ENCODE measurements at regions not wholly inside any gene's neighbourhood (a gene's known extent, or its start where the extent isn't known, plus 50 kb on each side); places are given as distances from the start of the nearest gene placed in this dataset.

GRCh38 chr5:3218916-3219650 is 376.5 kb upstream of the IRX1 start:
- H3K4me1 Mint-ChIP-seq: no peaks in the 10 kb centered on the region
- H3K27me3 Mint-ChIP-seq (ENCODE audit: low read depth): no peaks in the 10 kb centered on the region
- TF ChIP-seq CTCF (conservative IDR thresholded peaks at IDR 0.05): no peak
- H3K27ac Mint-ChIP-seq (ENCODE audit: unreplicated experiment): no peak overlapping the region
- no peaks in the 10 kb centered on the region for H3K36me3 Mint-ChIP-seq (ENCODE audit: low read depth)
- H3K4me3 Mint-ChIP-seq: no peak overlapping the region
- H3K9me3 Mint-ChIP-seq: no peaks in the 10 kb centered on the region
- DNase-seq (ENCODE audit: low read depth, low spot score): no peak

GRCh38 chr5:3217771-3218495 is 377.7 kb upstream of the IRX1 start:
- DNase-seq (ENCODE audit: low read depth, low spot score): no peak
- H3K9me3 Mint-ChIP-seq: no peaks in the 10 kb centered on the region
- no peaks in the 10 kb centered on the region for H3K4me1 Mint-ChIP-seq
- H3K4me3 Mint-ChIP-seq: no peak overlapping the region
- TF ChIP-seq CTCF (conservative IDR thresholded peaks at IDR 0.05): no peak
- no peak overlapping the region for H3K27ac Mint-ChIP-seq (ENCODE audit: unreplicated experiment)
- H3K36me3 Mint-ChIP-seq (ENCODE audit: low read depth): no peaks in the 10 kb centered on the region
- H3K27me3 Mint-ChIP-seq (ENCODE audit: low read depth): no peaks in the 10 kb centered on the region

DNA sequence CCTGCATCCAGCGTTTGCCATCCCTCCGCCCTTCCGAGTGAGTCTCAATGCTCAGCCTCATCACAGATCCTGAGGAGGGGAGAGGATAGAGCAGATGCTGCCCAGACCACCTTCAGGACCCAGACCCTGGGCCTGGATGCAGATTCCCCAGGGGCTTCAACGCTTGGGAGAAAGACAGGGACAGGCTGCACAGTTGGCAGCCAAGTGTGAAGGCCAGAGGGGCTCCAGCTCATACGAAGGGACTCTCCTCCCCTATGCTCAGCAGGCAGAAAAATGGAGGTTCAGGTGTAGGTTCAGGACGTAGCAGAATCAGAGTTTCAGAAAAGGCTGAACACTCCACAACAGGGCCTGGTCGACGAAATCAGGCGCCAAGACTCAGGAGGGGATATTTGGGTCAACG is 378.5 kb upstream of the IRX1 start:
- Mint-ChIP-seq H3K9me3 (no peaks in the 10 kb centered on the region), H3K4me3 (no peak overlapping the region), H3K36me3 (ENCODE audit: low read depth) (no peaks in the 10 kb centered on the region), H3K27ac (ENCODE audit: unreplicated experiment) (no peak overlapping the region), H3K4me1 (no peaks in the 10 kb centered on the region), H3K27me3 (ENCODE audit: low read depth) (no peaks in the 10 kb centered on the region)
- DNase-seq (ENCODE audit: low read depth, low spot score): no peak
- no peak for TF ChIP-seq CTCF (conservative IDR thresholded peaks at IDR 0.05)

GRCh38 chr5:3216386-3216785 is 379.2 kb upstream of the IRX1 start:
- TF ChIP-seq CTCF (conservative IDR thresholded peaks at IDR 0.05): no peak
- Mint-ChIP-seq H3K27ac (ENCODE audit: unreplicated experiment) (no peak overlapping the region), H3K27me3 (ENCODE audit: low read depth) (no peaks in the 10 kb centered on the region), H3K36me3 (ENCODE audit: low read depth) (no peaks in the 10 kb centered on the region), H3K9me3 (no peaks in the 10 kb centered on the region), H3K4me1 (no peaks in the 10 kb centered on the region), H3K4me3 (no peak overlapping the region)
- DNase-seq (ENCODE audit: low read depth, low spot score): no peak

- H3K36me3 Mint-ChIP-seq (ENCODE audit: low read depth): no peaks in the 10 kb centered on the region
- H3K9me3 Mint-ChIP-seq: no peaks in the 10 kb centered on the region
- no peak overlapping the region for H3K4me3 Mint-ChIP-seq
- no peaks in the 10 kb centered on the region for H3K27me3 Mint-ChIP-seq (ENCODE audit: low read depth)
- H3K27ac Mint-ChIP-seq (ENCODE audit: unreplicated experiment): no peak overlapping the region
- no peak for TF ChIP-seq CTCF (conservative IDR thresholded peaks at IDR 0.05)
- no peak for DNase-seq (ENCODE audit: low read depth, low spot score)
- H3K4me1 Mint-ChIP-seq: no peaks in the 10 kb centered on the region
Observed at GRCh38 chr5:3214838-3215374, 380.7 kb upstream of the IRX1 start.
